ENCODE measurements at regions not wholly inside any gene's neighbourhood (a gene's known extent, or its start where the extent isn't known, plus 50 kb on each side); places are given as distances from the start of the nearest gene placed in this dataset.

GRCh38 chr1:55720261-55720660, 505.1 kb upstream of the USP24 start:
- TF ChIP-seq TEAD4 (IDR thresholded peaks at IDR 0.05) (no peak), CEBPB (IDR thresholded peaks at IDR 0.05) (no peak), ZBTB7A (IDR thresholded peaks at IDR 0.05; ENCODE audit: low read depth) (no peak), TAF1 (IDR thresholded peaks at IDR 0.05; ENCODE audit: low read depth) (no peak), NFIC (IDR thresholded peaks at IDR 0.05) (no peak)

GRCh38 chr1:55718758-55719671, 503.9 kb upstream of the USP24 start:
- TF ChIP-seq REST (IDR thresholded peaks at IDR 0.05; ENCODE audit: low read depth): no peak
- no peak for TF ChIP-seq EGR1 (IDR thresholded peaks at IDR 0.05)
- TF ChIP-seq TEAD4 (IDR thresholded peaks at IDR 0.05): no peak
- TF ChIP-seq TAF1 (IDR thresholded peaks at IDR 0.05; ENCODE audit: low read depth): no peak
- TF ChIP-seq NFIC (IDR thresholded peaks at IDR 0.05): peak; percentile 15; the same call in 1 of the 2 replicates
- no peak for TF ChIP-seq ZBTB7A (IDR thresholded peaks at IDR 0.05; ENCODE audit: low read depth)
- TF ChIP-seq RAD21 (IDR thresholded peaks at IDR 0.05; ENCODE audit: low read depth): no peak
- no peak for TF ChIP-seq MAX (IDR thresholded peaks at IDR 0.05)
- TF ChIP-seq EP300 (IDR thresholded peaks at IDR 0.05; ENCODE audit: borderline replicate concordance): no peak

- TF ChIP-seq REST (IDR thresholded peaks at IDR 0.05; ENCODE audit: low read depth) (no peak), ZBTB7A (IDR thresholded peaks at IDR 0.05; ENCODE audit: low read depth) (no peak), USF1 (IDR thresholded peaks at IDR 0.05) (no peak), EGR1 (IDR thresholded peaks at IDR 0.05) (no peak), CEBPB (IDR thresholded peaks at IDR 0.05) (no peak), CREB1 (IDR thresholded peaks at IDR 0.05; ENCODE audit: low read depth) (no peak), TEAD4 (IDR thresholded peaks at IDR 0.05) (no peak), TAF1 (IDR thresholded peaks at IDR 0.05; ENCODE audit: low read depth) (no peak), EP300 (IDR thresholded peaks at IDR 0.05; ENCODE audit: borderline replicate concordance) (no peak), RAD21 (IDR thresholded peaks at IDR 0.05; ENCODE audit: low read depth) (no peak), YY1 (IDR thresholded peaks at IDR 0.05; ENCODE audit: low read depth) (no peak), FOXM1 (IDR thresholded peaks at IDR 0.05; ENCODE audit: borderline replicate concordance, low read depth) (no peak), TCF12 (IDR thresholded peaks at IDR 0.05; ENCODE audit: low read depth) (no peak), MAX (IDR thresholded peaks at IDR 0.05) (no peak), NFIC (IDR thresholded peaks at IDR 0.05) (no peak)
These were observed 501.9 kb upstream of the USP24 start for GRCh38 chr1:55717111-55717510.

- TF ChIP-seq CREB1 (IDR thresholded peaks at IDR 0.05; ENCODE audit: low read depth) (no peak), TAF1 (IDR thresholded peaks at IDR 0.05; ENCODE audit: low read depth) (no peak), TCF12 (IDR thresholded peaks at IDR 0.05; ENCODE audit: low read depth) (no peak), EP300 (IDR thresholded peaks at IDR 0.05; ENCODE audit: borderline replicate concordance) (no peak), ZBTB7A (IDR thresholded peaks at IDR 0.05; ENCODE audit: low read depth) (no peak), TEAD4 (IDR thresholded peaks at IDR 0.05) (no peak), USF1 (IDR thresholded peaks at IDR 0.05) (no peak)
These were observed 501.4 kb upstream of the USP24 start for GRCh38 chr1:55716610-55717009.

- TF ChIP-seq MAX (IDR thresholded peaks at IDR 0.05) (no peak), RAD21 (IDR thresholded peaks at IDR 0.05; ENCODE audit: low read depth) (no peak), USF1 (IDR thresholded peaks at IDR 0.05) (no peak)
These were observed 501.0 kb upstream of the USP24 start for GRCh38 chr1:55716151-55716550.
